ENCODE measurements at regions not wholly inside any gene's neighbourhood (a gene's known extent, or its start where the extent isn't known, plus 50 kb on each side); places are given as distances from the start of the nearest gene placed in this dataset.

- no peaks in the 10 kb centered on the region for H3K27me3 ChIP-seq (ENCODE audit: control insufficient read depth, insufficient read depth, low read length)
- no peak overlapping the region for H3K4me3 ChIP-seq (ENCODE audit: low read depth, low read length)
- no peak overlapping the region for H3K9ac ChIP-seq (ENCODE audit: low read depth, low read length)
- no peaks in the 10 kb centered on the region for H3K36me3 ChIP-seq (ENCODE audit: control insufficient read depth, insufficient read depth, low read length)
- H3K9me3 ChIP-seq (ENCODE audit: control insufficient read depth, insufficient read depth, low read length) = no peaks in the 10 kb centered on the region
- peaks cover 7% of the 10 kb centered on the region for H3K4me1 ChIP-seq (ENCODE audit: control insufficient read depth, insufficient read depth, low read length)
Measured at GRCh38 chr9:80061940-80062339, 490.2 kb downstream of the TLE4 start.

- Histone ChIP-seq H3K36me3 (ENCODE audit: control insufficient read depth, insufficient read depth, low read length) (no peaks in the 10 kb centered on the region), H3K4me1 (ENCODE audit: control insufficient read depth, insufficient read depth, low read length) (peaks cover 7% of the 10 kb centered on the region), H3K27me3 (ENCODE audit: control insufficient read depth, insufficient read depth, low read length) (no peaks in the 10 kb centered on the region), H3K4me3 (ENCODE audit: low read depth, low read length) (no peak overlapping the region), H3K9ac (ENCODE audit: low read depth, low read length) (no peak overlapping the region), H3K9me3 (ENCODE audit: control insufficient read depth, insufficient read depth, low read length) (no peaks in the 10 kb centered on the region)
Measured at GRCh38 chr9:80061096-80061495, 489.3 kb downstream of the TLE4 start.

- Histone ChIP-seq H3K27me3 (ENCODE audit: control insufficient read depth, insufficient read depth, low read length) (no peaks in the 10 kb centered on the region), H3K4me3 (ENCODE audit: low read depth, low read length) (no peak overlapping the region)
Measured at GRCh38 chr9:80059979-80060378, 488.2 kb downstream of the TLE4 start.

GRCh38 chr9:80059191-80059590, 487.4 kb downstream of the TLE4 start:
- H3K27me3 ChIP-seq (ENCODE audit: control insufficient read depth, insufficient read depth, low read length) = no peaks in the 10 kb centered on the region
- no peaks in the 10 kb centered on the region for H3K4me1 ChIP-seq (ENCODE audit: control insufficient read depth, insufficient read depth, low read length)
- H3K9me3 ChIP-seq (ENCODE audit: control insufficient read depth, insufficient read depth, low read length) = no peaks in the 10 kb centered on the region
- H3K9ac ChIP-seq (ENCODE audit: low read depth, low read length) = no peak overlapping the region
- H3K4me3 ChIP-seq (ENCODE audit: low read depth, low read length) = no peak overlapping the region
- H3K36me3 ChIP-seq (ENCODE audit: control insufficient read depth, insufficient read depth, low read length) = no peaks in the 10 kb centered on the region

More at GRCh38 chr9:80059979-80060378, 488.2 kb downstream of the TLE4 start:
- Histone ChIP-seq H3K36me3 (ENCODE audit: control insufficient read depth, insufficient read depth, low read length) (no peaks in the 10 kb centered on the region), H3K9me3 (ENCODE audit: control insufficient read depth, insufficient read depth, low read length) (no peaks in the 10 kb centered on the region), H3K4me1 (ENCODE audit: control insufficient read depth, insufficient read depth, low read length) (no peaks in the 10 kb centered on the region), H3K9ac (ENCODE audit: low read depth, low read length) (no peak overlapping the region)

GRCh38 chr9:80052830-80053229, 481.1 kb downstream of the TLE4 start:
- Histone ChIP-seq H3K9ac (ENCODE audit: low read depth, low read length) (no peak overlapping the region), H3K9me3 (ENCODE audit: control insufficient read depth, insufficient read depth, low read length) (no peaks in the 10 kb centered on the region), H3K27me3 (ENCODE audit: control insufficient read depth, insufficient read depth, low read length) (no peaks in the 10 kb centered on the region), H3K4me3 (ENCODE audit: low read depth, low read length) (no peak overlapping the region), H3K4me1 (ENCODE audit: control insufficient read depth, insufficient read depth, low read length) (peaks cover 9% of the 10 kb centered on the region), H3K36me3 (ENCODE audit: control insufficient read depth, insufficient read depth, low read length) (no peaks in the 10 kb centered on the region)

GRCh38 chr9:80049096-80049782, 477.5 kb downstream of the TLE4 start:
- Histone ChIP-seq H3K9me3 (ENCODE audit: control insufficient read depth, insufficient read depth, low read length) (no peaks in the 10 kb centered on the region), H3K9ac (ENCODE audit: low read depth, low read length) (no peak overlapping the region), H3K4me1 (ENCODE audit: control insufficient read depth, insufficient read depth, low read length) (peaks cover 9% of the 10 kb centered on the region), H3K27me3 (ENCODE audit: control insufficient read depth, insufficient read depth, low read length) (no peaks in the 10 kb centered on the region), H3K4me3 (ENCODE audit: low read depth, low read length) (no peak overlapping the region), H3K36me3 (ENCODE audit: control insufficient read depth, insufficient read depth, low read length) (no peaks in the 10 kb centered on the region)

GRCh38 chr9:80046481-80046880, 474.7 kb downstream of the TLE4 start:
- no peak overlapping the region for H3K4me3 ChIP-seq (ENCODE audit: low read depth, low read length)
- H3K36me3 ChIP-seq (ENCODE audit: control insufficient read depth, insufficient read depth, low read length) = no peaks in the 10 kb centered on the region
- H3K4me1 ChIP-seq (ENCODE audit: control insufficient read depth, insufficient read depth, low read length) = peaks cover 9% of the 10 kb centered on the region
- no peak overlapping the region for H3K9ac ChIP-seq (ENCODE audit: low read depth, low read length)
- no peaks in the 10 kb centered on the region for H3K9me3 ChIP-seq (ENCODE audit: control insufficient read depth, insufficient read depth, low read length)
- no peaks in the 10 kb centered on the region for H3K27me3 ChIP-seq (ENCODE audit: control insufficient read depth, insufficient read depth, low read length)

GRCh38 chr9:80041821-80042220, 470.1 kb downstream of the TLE4 start:
- Histone ChIP-seq H3K9me3 (ENCODE audit: control insufficient read depth, insufficient read depth, low read length) (no peaks in the 10 kb centered on the region), H3K4me3 (ENCODE audit: low read depth, low read length) (no peak overlapping the region), H3K4me1 (ENCODE audit: control insufficient read depth, insufficient read depth, low read length) (no peaks in the 10 kb centered on the region), H3K36me3 (ENCODE audit: control insufficient read depth, insufficient read depth, low read length) (no peaks in the 10 kb centered on the region), H3K9ac (ENCODE audit: low read depth, low read length) (no peak overlapping the region), H3K27me3 (ENCODE audit: control insufficient read depth, insufficient read depth, low read length) (no peaks in the 10 kb centered on the region)

GRCh38 chr9:80040457-80040856, 468.7 kb downstream of the TLE4 start:
- H3K9me3 ChIP-seq (ENCODE audit: control insufficient read depth, insufficient read depth, low read length) = no peaks in the 10 kb centered on the region
- no peaks in the 10 kb centered on the region for H3K27me3 ChIP-seq (ENCODE audit: control insufficient read depth, insufficient read depth, low read length)
- no peak overlapping the region for H3K9ac ChIP-seq (ENCODE audit: low read depth, low read length)
- no peak overlapping the region for H3K4me3 ChIP-seq (ENCODE audit: low read depth, low read length)
- H3K4me1 ChIP-seq (ENCODE audit: control insufficient read depth, insufficient read depth, low read length) = no peaks in the 10 kb centered on the region
- no peaks in the 10 kb centered on the region for H3K36me3 ChIP-seq (ENCODE audit: control insufficient read depth, insufficient read depth, low read length)

GRCh38 chr9:80030801-80031200, 459.0 kb downstream of the TLE4 start:
- no peaks in the 10 kb centered on the region for H3K9me3 ChIP-seq (ENCODE audit: control insufficient read depth, insufficient read depth, low read length)
- H3K27me3 ChIP-seq (ENCODE audit: control insufficient read depth, insufficient read depth, low read length) = no peaks in the 10 kb centered on the region
- no peaks in the 10 kb centered on the region for H3K36me3 ChIP-seq (ENCODE audit: control insufficient read depth, insufficient read depth, low read length)
- H3K4me1 ChIP-seq (ENCODE audit: control insufficient read depth, insufficient read depth, low read length) = no peaks in the 10 kb centered on the region
- no peak overlapping the region for H3K4me3 ChIP-seq (ENCODE audit: low read depth, low read length)
- H3K9ac ChIP-seq (ENCODE audit: low read depth, low read length) = no peak overlapping the region

GRCh38 chr9:80028501-80028900, 456.7 kb downstream of the TLE4 start:
- Histone ChIP-seq H3K4me3 (ENCODE audit: low read depth, low read length) (no peak overlapping the region), H3K36me3 (ENCODE audit: control insufficient read depth, insufficient read depth, low read length) (no peaks in the 10 kb centered on the region), H3K27me3 (ENCODE audit: control insufficient read depth, insufficient read depth, low read length) (no peaks in the 10 kb centered on the region), H3K9ac (ENCODE audit: low read depth, low read length) (no peak overlapping the region), H3K9me3 (ENCODE audit: control insufficient read depth, insufficient read depth, low read length) (no peaks in the 10 kb centered on the region), H3K4me1 (ENCODE audit: control insufficient read depth, insufficient read depth, low read length) (no peaks in the 10 kb centered on the region)

GRCh38 chr9:80025796-80026520, 454.2 kb downstream of the TLE4 start:
- H3K9ac ChIP-seq (ENCODE audit: low read depth, low read length) = no peak overlapping the region
- no peaks in the 10 kb centered on the region for H3K9me3 ChIP-seq (ENCODE audit: control insufficient read depth, insufficient read depth, low read length)
- no peaks in the 10 kb centered on the region for H3K36me3 ChIP-seq (ENCODE audit: control insufficient read depth, insufficient read depth, low read length)
- H3K27me3 ChIP-seq (ENCODE audit: control insufficient read depth, insufficient read depth, low read length) = no peaks in the 10 kb centered on the region
- no peaks in the 10 kb centered on the region for H3K4me1 ChIP-seq (ENCODE audit: control insufficient read depth, insufficient read depth, low read length)
- H3K4me3 ChIP-seq (ENCODE audit: low read depth, low read length) = no peak overlapping the region

All from iPS-15b (cell line).